ENCODE measurements at regions not wholly inside any gene's neighbourhood (a gene's known extent, or its start where the extent isn't known, plus 50 kb on each side); places are given as distances from the start of the nearest gene placed in this dataset.

DNA sequence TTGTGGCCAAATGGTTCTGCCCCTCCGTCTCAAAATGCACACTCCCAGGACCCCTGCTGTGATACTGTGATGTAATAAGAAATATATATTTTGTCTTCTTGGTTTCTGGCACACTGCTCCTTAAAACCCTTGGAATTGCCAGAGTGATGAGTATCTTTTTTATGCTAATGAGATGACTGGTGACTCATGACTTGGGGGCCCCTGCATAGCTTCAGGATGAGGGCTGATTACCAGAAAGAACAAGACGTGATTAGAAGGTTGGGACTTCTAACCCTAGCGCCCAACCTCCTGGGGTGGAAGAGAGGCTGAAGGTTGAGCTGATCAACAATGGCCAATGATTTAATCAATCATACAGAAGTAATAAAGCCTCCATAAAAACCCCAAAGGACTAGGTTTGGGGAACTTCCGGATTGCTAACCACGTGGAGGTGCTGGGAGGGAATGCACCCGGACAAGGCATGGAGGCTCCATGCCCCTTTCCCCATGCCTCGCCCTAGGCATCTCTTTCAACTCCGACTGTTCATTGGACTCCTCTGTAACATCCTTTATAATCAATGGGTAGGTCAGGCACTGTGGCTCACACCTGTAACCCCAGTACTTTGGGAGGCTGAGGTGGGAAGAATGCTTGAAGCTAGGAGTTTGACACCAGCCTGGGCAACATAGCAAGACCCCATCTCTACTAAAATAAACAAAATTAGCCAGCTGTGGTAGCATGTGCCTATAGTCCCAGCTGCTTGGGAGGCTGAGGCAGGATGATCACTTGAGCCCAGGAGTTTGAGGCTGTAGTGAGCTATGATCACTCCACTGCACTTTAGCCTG is 89.1 kb downstream of the HS1BP3 start (continued):
- peak; percentile 87 for TF ChIP-seq ZNF121 (tag by site-specific recombination; IDR thresholded peaks at IDR 0.05)
- 0 out of 2 replicates have a peak, but pooled peaks have one; percentile 21 for TF ChIP-seq ZEB2 (tag by site-specific recombination; IDR thresholded peaks at IDR 0.05)
- TF ChIP-seq, protein P1, sequence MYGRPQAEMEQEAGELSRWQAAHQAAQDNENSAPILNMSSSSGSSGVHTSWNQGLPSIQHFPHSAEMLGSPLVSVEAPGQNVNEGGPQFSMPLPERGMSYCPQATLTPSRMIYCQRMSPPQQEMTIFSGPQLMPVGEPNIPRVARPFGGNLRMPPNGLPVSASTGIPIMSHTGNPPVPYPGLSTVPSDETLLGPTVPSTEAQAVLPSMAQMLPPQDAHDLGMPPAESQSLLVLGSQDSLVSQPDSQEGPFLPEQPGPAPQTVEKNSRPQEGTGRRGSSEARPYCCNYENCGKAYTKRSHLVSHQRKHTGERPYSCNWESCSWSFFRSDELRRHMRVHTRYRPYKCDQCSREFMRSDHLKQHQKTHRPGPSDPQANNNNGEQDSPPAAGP (tag by site-specific recombination; IDR thresholded peaks at IDR 0.05): no peak
- TF ChIP-seq ZBTB8A (tag by site-specific recombination; IDR thresholded peaks at IDR 0.05): no peak
- TF ChIP-seq EGR2 (tag by site-specific recombination; IDR thresholded peaks at IDR 0.05; ENCODE audit: low read depth): no peak
- peak; percentile 3; the same call in 1 of the 2 replicates for TF ChIP-seq ZNF692 (tag by site-specific recombination; IDR thresholded peaks at IDR 0.05)
- TF ChIP-seq ZNF416 (tag by site-specific recombination; IDR thresholded peaks at IDR 0.05): no peak

- no peaks in the 10 kb centered on the region for H3K4me1 ChIP-seq (ENCODE audit: control insufficient read depth, insufficient read depth, low read length)
- TF ChIP-seq ZNF394 (tag by site-specific recombination; IDR thresholded peaks at IDR 0.05; ENCODE audit: borderline replicate concordance) (no peak), ZNF324 (tag by site-specific recombination; IDR thresholded peaks at IDR 0.05) (no peak), ZNF133 (tag by site-specific recombination; IDR thresholded peaks at IDR 0.05) (no peak), ZNF837 (tag by site-specific recombination; IDR thresholded peaks at IDR 0.05) (no peak), ZNF514 (tag by site-specific recombination; IDR thresholded peaks at IDR 0.05) (no peak)
- TF ChIP-seq, protein P2, sequence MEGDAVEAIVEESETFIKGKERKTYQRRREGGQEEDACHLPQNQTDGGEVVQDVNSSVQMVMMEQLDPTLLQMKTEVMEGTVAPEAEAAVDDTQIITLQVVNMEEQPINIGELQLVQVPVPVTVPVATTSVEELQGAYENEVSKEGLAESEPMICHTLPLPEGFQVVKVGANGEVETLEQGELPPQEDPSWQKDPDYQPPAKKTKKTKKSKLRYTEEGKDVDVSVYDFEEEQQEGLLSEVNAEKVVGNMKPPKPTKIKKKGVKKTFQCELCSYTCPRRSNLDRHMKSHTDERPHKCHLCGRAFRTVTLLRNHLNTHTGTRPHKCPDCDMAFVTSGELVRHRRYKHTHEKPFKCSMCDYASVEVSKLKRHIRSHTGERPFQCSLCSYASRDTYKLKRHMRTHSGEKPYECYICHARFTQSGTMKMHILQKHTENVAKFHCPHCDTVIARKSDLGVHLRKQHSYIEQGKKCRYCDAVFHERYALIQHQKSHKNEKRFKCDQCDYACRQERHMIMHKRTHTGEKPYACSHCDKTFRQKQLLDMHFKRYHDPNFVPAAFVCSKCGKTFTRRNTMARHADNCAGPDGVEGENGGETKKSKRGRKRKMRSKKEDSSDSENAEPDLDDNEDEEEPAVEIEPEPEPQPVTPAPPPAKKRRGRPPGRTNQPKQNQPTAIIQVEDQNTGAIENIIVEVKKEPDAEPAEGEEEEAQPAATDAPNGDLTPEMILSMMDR (tag by site-specific recombination; IDR thresholded peaks at IDR 0.05): 0 out of 2 replicates have a peak, but pooled peaks have one; percentile 9
- ChIA-PET POLR2A (interaction anchor here (1.9 to 5.3 kb wide), 2 partner anchors 16 to 115 kb away, joined by 9 to 29 read pairs; partner anchors contain the start of gene RHOB), CTCF (interaction anchor here (0.6 to 1.8 kb wide), 7 partner anchors 8 to 153 kb away, joined by 3 to 6 read pairs (median 3); no protein-coding TSS in a partner anchor)
- no peaks in the 10 kb centered on the region for H3K9me3 ChIP-seq (ENCODE audit: control insufficient read depth, insufficient read depth, low read depth, low read length)
- no peak overlapping the region for H3K27ac ChIP-seq (ENCODE audit: extremely low read depth, low read depth, low read length)
- H3K36me3 ChIP-seq (ENCODE audit: control insufficient read depth in 2 of 2, insufficient read depth in 1 of 2, low read length in 2 of 2): no peaks in the 10 kb centered on the region
- no peak overlapping the region for H3K4me3 ChIP-seq (ENCODE audit: low read depth, low read length)
Observed at GRCh38 chr2:20562540-20563225, 88.2 kb downstream of the HS1BP3 start.

DNA sequence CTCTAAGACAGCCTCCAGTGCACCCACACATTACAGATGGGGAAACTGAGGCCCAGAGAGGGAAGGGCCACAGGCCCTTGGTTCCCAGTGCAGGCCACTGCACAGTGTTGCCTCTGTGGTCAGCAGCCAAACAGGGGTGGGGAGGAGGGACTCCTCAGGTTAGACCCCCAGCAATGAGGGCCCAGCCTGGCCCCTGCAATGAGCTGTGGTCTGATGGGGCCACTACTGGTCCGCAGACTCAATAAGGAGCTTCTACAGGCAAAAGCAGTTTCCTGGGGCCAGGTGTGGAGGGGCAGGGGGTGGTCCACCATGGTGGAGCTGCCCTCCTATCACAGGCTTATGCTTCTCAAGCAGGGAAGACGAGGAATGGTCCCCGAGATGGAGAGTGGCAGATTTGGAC is 87.6 kb downstream of the HS1BP3 start:
- Histone ChIP-seq H3K4me3 (ENCODE audit: low read depth, low read length) (no peak overlapping the region), H3K27ac (ENCODE audit: extremely low read depth, low read depth, low read length) (no peak overlapping the region), H3K4me1 (ENCODE audit: control insufficient read depth, insufficient read depth, low read length) (no peaks in the 10 kb centered on the region), H3K36me3 (ENCODE audit: control insufficient read depth in 2 of 2, insufficient read depth in 1 of 2, low read length in 2 of 2) (no peaks in the 10 kb centered on the region), H3K9me3 (ENCODE audit: control insufficient read depth, insufficient read depth, low read depth, low read length) (no peaks in the 10 kb centered on the region)
- ChIA-PET POLR2A (interaction anchor here (1.9 to 5.3 kb wide), 2 partner anchors 16 to 115 kb away, joined by 9 to 29 read pairs; partner anchors contain the start of gene RHOB), CTCF (interaction anchor here (0.6 to 1.8 kb wide), 4 partner anchors 14 to 274 kb away, joined by 3 to 6 read pairs (median 4); no protein-coding TSS in a partner anchor)
- TF ChIP-seq ZXDB (tag by site-specific recombination; IDR thresholded peaks at IDR 0.05): no peak
- no peak for TF ChIP-seq ZNF354C (tag by site-specific recombination; IDR thresholded peaks at IDR 0.05; ENCODE audit: borderline replicate concordance, low read depth)
- TF ChIP-seq ZNF529 (tag by site-specific recombination; IDR thresholded peaks at IDR 0.05; ENCODE audit: insufficient replicate concordance): no peak
- no peak for TF ChIP-seq PRDM6 (tag by site-specific recombination; IDR thresholded peaks at IDR 0.05)
- TF ChIP-seq, protein P3, sequence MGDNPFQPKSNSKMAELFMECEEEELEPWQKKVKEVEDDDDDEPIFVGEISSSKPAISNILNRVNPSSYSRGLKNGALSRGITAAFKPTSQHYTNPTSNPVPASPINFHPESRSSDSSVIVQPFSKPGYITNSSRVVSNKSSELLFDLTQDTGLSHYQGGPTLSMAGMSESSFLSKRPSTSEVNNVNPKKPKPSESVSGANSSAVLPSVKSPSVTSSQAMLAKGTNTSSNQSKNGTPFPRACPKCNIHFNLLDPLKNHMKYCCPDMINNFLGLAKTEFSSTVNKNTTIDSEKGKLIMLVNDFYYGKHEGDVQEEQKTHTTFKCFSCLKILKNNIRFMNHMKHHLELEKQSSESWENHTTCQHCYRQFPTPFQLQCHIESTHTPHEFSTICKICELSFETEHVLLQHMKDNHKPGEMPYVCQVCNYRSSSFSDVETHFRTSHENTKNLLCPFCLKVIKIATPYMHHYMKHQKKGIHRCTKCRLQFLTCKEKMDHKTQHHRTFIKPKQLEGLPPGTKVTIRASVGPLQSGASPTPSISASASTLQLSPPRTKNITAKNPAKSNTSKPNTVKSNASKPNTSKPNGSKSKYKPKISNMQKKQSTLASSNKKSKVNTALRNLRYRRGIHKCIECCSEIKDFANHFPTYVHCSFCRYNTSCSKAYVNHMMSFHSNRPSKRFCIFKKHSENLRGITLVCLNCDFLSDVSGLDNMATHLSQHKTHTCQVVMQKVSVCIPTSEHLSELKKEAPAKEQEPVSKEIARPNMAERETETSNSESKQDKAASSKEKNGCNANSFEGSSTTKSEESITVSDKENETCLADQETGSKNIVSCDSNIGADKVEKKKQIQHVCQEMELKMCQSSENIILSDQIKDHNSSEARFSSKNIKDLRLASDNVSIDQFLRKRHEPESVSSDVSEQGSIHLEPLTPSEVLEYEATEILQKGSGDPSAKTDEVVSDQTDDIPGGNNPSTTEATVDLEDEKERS (tag by site-specific recombination; IDR thresholded peaks at IDR 0.05): no peak
- no peak for TF ChIP-seq ZNF501 (tag by site-specific recombination; IDR thresholded peaks at IDR 0.05)

Data from HEK293 (cell line).